ENCODE measurements at regions not wholly inside any gene's neighbourhood (a gene's known extent, or its start where the extent isn't known, plus 50 kb on each side); places are given as distances from the start of the nearest gene placed in this dataset.

- ChIA-PET CTCF (no interaction called here), POLR2A (no interaction called here)
- FAIRE-seq = no peak
- DNase-seq (ENCODE audit: low read depth in 1 of 2, low spot score in 1 of 2) = no peak
- H3K4me3 ChIP-seq = no peak overlapping the region
- ATAC-seq = no peak
- no peaks in the 10 kb centered on the region for H3K4me1 ChIP-seq
- TF ChIP-seq, protein P1, sequence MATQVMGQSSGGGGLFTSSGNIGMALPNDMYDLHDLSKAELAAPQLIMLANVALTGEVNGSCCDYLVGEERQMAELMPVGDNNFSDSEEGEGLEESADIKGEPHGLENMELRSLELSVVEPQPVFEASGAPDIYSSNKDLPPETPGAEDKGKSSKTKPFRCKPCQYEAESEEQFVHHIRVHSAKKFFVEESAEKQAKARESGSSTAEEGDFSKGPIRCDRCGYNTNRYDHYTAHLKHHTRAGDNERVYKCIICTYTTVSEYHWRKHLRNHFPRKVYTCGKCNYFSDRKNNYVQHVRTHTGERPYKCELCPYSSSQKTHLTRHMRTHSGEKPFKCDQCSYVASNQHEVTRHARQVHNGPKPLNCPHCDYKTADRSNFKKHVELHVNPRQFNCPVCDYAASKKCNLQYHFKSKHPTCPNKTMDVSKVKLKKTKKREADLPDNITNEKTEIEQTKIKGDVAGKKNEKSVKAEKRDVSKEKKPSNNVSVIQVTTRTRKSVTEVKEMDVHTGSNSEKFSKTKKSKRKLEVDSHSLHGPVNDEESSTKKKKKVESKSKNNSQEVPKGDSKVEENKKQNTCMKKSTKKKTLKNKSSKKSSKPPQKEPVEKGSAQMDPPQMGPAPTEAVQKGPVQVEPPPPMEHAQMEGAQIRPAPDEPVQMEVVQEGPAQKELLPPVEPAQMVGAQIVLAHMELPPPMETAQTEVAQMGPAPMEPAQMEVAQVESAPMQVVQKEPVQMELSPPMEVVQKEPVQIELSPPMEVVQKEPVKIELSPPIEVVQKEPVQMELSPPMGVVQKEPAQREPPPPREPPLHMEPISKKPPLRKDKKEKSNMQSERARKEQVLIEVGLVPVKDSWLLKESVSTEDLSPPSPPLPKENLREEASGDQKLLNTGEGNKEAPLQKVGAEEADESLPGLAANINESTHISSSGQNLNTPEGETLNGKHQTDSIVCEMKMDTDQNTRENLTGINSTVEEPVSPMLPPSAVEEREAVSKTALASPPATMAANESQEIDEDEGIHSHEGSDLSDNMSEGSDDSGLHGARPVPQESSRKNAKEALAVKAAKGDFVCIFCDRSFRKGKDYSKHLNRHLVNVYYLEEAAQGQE (IDR thresholded peaks at IDR 0.05) = no peak
- TF ChIP-seq NR3C1 (IDR thresholded peaks at IDR 0.05) (no peak), ZFP36 (IDR thresholded peaks at IDR 0.05; ENCODE audit: borderline replicate concordance, partially characterized antibody) (no peak), RCOR1 (IDR thresholded peaks at IDR 0.05; ENCODE audit: low read depth, low read length) (no peak), SMC3 (IDR thresholded peaks at IDR 0.05) (no peak), POLR2AphosphoS2 (conservative IDR thresholded peaks at IDR 0.05; ENCODE audit: low read length) (no peak), POLR2A (IDR thresholded peaks at IDR 0.05; ENCODE audit: low read length) (no peak), BHLHE40 (IDR thresholded peaks at IDR 0.05; ENCODE audit: low read depth, low read length) (no peak)
- H3K27ac ChIP-seq = no peak overlapping the region
- no peak overlapping the region for H3K4me2 ChIP-seq
- H3K9me3 ChIP-seq = no peaks in the 10 kb centered on the region
These were observed 243.8 kb downstream of the OTOL1 start for GRCh38 chr3:161740421-161740820.

DNA sequence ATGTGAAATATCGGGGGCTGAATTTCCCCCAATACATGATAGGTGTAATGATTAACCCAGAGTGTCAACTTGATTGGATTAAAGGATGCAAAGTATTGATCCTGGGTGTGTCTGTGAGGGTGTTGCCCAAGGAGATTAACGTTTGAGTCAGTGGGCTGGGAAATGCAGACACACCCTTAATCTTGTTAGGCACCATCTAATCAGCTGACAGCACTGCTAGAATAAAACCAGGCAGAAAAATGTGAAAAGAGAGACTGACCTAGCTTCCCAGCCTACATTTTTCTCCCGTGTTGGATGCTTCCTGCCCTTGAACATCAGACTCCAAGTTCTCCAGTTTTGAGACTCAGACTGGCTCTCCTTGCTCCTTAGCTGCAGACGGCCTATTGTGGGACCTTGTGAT is 247.8 kb downstream of the OTOL1 start:
- Histone ChIP-seq H3K4me2 (no peak overlapping the region), H3K27ac (no peak overlapping the region), H3K9me3 (no peaks in the 10 kb centered on the region), H3K4me3 (no peak overlapping the region), H3K4me1 (no peaks in the 10 kb centered on the region)
- FAIRE-seq (no peak), DNase-seq (ENCODE audit: low read depth in 1 of 2, low spot score in 1 of 2) (no peak), ATAC-seq (no peak)
- WGBS (ENCODE audit: missing lambda C conversion rate) = 54% methylated on average over 4 of the region's 4 CpGs
- CTCF ChIA-PET = no interaction called here
- POLR2A ChIA-PET = no interaction called here
- TF ChIP-seq HOXA7 (CRISPR knock-in tag; IDR thresholded peaks at IDR 0.05) (no peak), BHLHE40 (IDR thresholded peaks at IDR 0.05; ENCODE audit: low read depth, low read length) (no peak), HOXB5 (CRISPR knock-in tag; IDR thresholded peaks at IDR 0.05) (no peak), KDM5A (IDR thresholded peaks at IDR 0.05) (no peak), CBX8 (IDR thresholded peaks at IDR 0.05) (no peak), ZC3H11A (IDR thresholded peaks at IDR 0.05) (no peak)
- TF ChIP-seq, protein P2, sequence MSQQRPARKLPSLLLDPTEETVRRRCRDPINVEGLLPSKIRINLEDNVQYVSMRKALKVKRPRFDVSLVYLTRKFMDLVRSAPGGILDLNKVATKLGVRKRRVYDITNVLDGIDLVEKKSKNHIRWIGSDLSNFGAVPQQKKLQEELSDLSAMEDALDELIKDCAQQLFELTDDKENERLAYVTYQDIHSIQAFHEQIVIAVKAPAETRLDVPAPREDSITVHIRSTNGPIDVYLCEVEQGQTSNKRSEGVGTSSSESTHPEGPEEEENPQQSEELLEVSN (IDR thresholded peaks at IDR 0.05; ENCODE audit: borderline replicate concordance, low read depth) = no peak
- TF ChIP-seq, protein P3, sequence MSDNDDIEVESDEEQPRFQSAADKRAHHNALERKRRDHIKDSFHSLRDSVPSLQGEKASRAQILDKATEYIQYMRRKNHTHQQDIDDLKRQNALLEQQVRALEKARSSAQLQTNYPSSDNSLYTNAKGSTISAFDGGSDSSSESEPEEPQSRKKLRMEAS (IDR thresholded peaks at IDR 0.05) = no peak
- TF ChIP-seq, protein P4, sequence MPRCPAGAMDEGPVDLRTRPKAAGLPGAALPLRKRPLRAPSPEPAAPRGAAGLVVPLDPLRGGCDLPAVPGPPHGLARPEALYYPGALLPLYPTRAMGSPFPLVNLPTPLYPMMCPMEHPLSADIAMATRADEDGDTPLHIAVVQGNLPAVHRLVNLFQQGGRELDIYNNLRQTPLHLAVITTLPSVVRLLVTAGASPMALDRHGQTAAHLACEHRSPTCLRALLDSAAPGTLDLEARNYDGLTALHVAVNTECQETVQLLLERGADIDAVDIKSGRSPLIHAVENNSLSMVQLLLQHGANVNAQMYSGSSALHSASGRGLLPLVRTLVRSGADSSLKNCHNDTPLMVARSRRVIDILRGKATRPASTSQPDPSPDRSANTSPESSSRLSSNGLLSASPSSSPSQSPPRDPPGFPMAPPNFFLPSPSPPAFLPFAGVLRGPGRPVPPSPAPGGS (IDR thresholded peaks at IDR 0.05) = no peak

- no peaks in the 10 kb centered on the region for H3K4me1 ChIP-seq
- ChIA-PET CTCF (no interaction called here), POLR2A (no interaction called here)
- TF ChIP-seq, protein P5, sequence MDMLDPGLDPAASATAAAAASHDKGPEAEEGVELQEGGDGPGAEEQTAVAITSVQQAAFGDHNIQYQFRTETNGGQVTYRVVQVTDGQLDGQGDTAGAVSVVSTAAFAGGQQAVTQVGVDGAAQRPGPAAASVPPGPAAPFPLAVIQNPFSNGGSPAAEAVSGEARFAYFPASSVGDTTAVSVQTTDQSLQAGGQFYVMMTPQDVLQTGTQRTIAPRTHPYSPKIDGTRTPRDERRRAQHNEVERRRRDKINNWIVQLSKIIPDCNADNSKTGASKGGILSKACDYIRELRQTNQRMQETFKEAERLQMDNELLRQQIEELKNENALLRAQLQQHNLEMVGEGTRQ (IDR thresholded peaks at IDR 0.05) = no peak
- no peak for TF ChIP-seq ZSCAN20 (CRISPR knock-in tag; IDR thresholded peaks at IDR 0.05)
- TF ChIP-seq JUN (IDR thresholded peaks at IDR 0.05) = no peak
- no peak for TF ChIP-seq CBX2 (IDR thresholded peaks at IDR 0.05; ENCODE audit: borderline replicate concordance, low read depth)
- no peak for TF ChIP-seq RAD21 (conservative IDR thresholded peaks at IDR 0.05 in 1 of 2, IDR thresholded peaks at IDR 0.05 in 1 of 2)
- TF ChIP-seq CEBPB (IDR thresholded peaks at IDR 0.05) = no peak
- TF ChIP-seq KDM1A (IDR thresholded peaks at IDR 0.05; ENCODE audit: low read depth) = no peak
- no peak for TF ChIP-seq CHD2 (IDR thresholded peaks at IDR 0.05; ENCODE audit: low read length, partially characterized antibody)
- TF ChIP-seq SMC3 (IDR thresholded peaks at IDR 0.05) = no peak
- TF ChIP-seq JUNB (IDR thresholded peaks at IDR 0.05) = no peak
- FAIRE-seq (no peak), DNase-seq (ENCODE audit: low read depth in 1 of 2, low spot score in 1 of 2) (no peak), ATAC-seq (no peak)
- H3K9me3 ChIP-seq = no peaks in the 10 kb centered on the region
- H3K27ac ChIP-seq = no peak overlapping the region
- no peak overlapping the region for H3K4me2 ChIP-seq
- no peak overlapping the region for H3K4me3 ChIP-seq
These were observed 249.1 kb downstream of the OTOL1 start for GRCh38 chr3:161745741-161746140.

Data from A549 (cell line).